ENCODE measurements at regions not wholly inside any gene's neighbourhood (a gene's known extent, or its start where the extent isn't known, plus 50 kb on each side); places are given as distances from the start of the nearest gene placed in this dataset.

- Histone ChIP-seq H3K4me2 (ENCODE audit: low read length) (no peak overlapping the region), H3K27me3 (ENCODE audit: insufficient read depth, low read length) (no peaks in the 10 kb centered on the region), H3K4me3 (ENCODE audit: insufficient read depth, low read depth, low read length) (no peak overlapping the region), H3K36me3 (ENCODE audit: insufficient read depth, low read length) (no peaks in the 10 kb centered on the region), H2AFZ (ENCODE audit: low read depth, low read length) (no peak overlapping the region), H3K79me2 (ENCODE audit: insufficient read depth, low read length) (no peaks in the 10 kb centered on the region), H3K27ac (ENCODE audit: low read depth, low read length) (no peak overlapping the region), H3K9ac (ENCODE audit: low read length) (no peak overlapping the region), H4K20me1 (ENCODE audit: insufficient read depth, low read length) (no peaks in the 10 kb centered on the region), H3K4me1 (ENCODE audit: insufficient read depth, low read length) (no peaks in the 10 kb centered on the region), H3K9me3 (ENCODE audit: insufficient read depth, low read depth, low read length) (no peaks in the 10 kb centered on the region)
- TF ChIP-seq, protein P1, sequence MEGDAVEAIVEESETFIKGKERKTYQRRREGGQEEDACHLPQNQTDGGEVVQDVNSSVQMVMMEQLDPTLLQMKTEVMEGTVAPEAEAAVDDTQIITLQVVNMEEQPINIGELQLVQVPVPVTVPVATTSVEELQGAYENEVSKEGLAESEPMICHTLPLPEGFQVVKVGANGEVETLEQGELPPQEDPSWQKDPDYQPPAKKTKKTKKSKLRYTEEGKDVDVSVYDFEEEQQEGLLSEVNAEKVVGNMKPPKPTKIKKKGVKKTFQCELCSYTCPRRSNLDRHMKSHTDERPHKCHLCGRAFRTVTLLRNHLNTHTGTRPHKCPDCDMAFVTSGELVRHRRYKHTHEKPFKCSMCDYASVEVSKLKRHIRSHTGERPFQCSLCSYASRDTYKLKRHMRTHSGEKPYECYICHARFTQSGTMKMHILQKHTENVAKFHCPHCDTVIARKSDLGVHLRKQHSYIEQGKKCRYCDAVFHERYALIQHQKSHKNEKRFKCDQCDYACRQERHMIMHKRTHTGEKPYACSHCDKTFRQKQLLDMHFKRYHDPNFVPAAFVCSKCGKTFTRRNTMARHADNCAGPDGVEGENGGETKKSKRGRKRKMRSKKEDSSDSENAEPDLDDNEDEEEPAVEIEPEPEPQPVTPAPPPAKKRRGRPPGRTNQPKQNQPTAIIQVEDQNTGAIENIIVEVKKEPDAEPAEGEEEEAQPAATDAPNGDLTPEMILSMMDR (IDR thresholded peaks at IDR 0.05; ENCODE audit: insufficient read depth, low read depth, low read length), result no peak
- TF ChIP-seq EZH2 (IDR thresholded peaks at IDR 0.05; ENCODE audit: insufficient read depth, low read length), result no peak
- Mint-ChIP-seq H3K36me3 (ENCODE audit: low read depth, unreplicated experiment) (no peaks in the 10 kb centered on the region), H3K27me3 (ENCODE audit: low read depth, unreplicated experiment) (no peaks in the 10 kb centered on the region), H3K27ac (ENCODE audit: unreplicated experiment) (no peak overlapping the region), H3K4me3 (ENCODE audit: unreplicated experiment) (no peak overlapping the region), H3K9me3 (ENCODE audit: unreplicated experiment) (no peaks in the 10 kb centered on the region), H3K4me1 (ENCODE audit: low read depth, unreplicated experiment) (no peaks in the 10 kb centered on the region)
- DNase-seq (ENCODE audit: low read depth), result no peak
- no peak for FAIRE-seq
Observed at GRCh38 chrX:42627891-42628290, 150.1 kb downstream of the PPP1R2C start.

- Mint-ChIP-seq H3K9me3 (ENCODE audit: unreplicated experiment) (no peaks in the 10 kb centered on the region), H3K4me3 (ENCODE audit: unreplicated experiment) (no peak overlapping the region), H3K36me3 (ENCODE audit: low read depth, unreplicated experiment) (no peaks in the 10 kb centered on the region), H3K27me3 (ENCODE audit: low read depth, unreplicated experiment) (no peaks in the 10 kb centered on the region), H3K4me1 (ENCODE audit: low read depth, unreplicated experiment) (no peaks in the 10 kb centered on the region), H3K27ac (ENCODE audit: unreplicated experiment) (no peak overlapping the region)
- H3K36me3 ChIP-seq (ENCODE audit: insufficient read depth, low read length), result no peaks in the 10 kb centered on the region
- no peaks in the 10 kb centered on the region for H3K4me1 ChIP-seq (ENCODE audit: insufficient read depth, low read length)
- FAIRE-seq (no peak), DNase-seq (ENCODE audit: low read depth) (no peak)
- no peaks in the 10 kb centered on the region for H3K79me2 ChIP-seq (ENCODE audit: insufficient read depth, low read length)
- H3K9me3 ChIP-seq (ENCODE audit: insufficient read depth, low read depth, low read length), result no peaks in the 10 kb centered on the region
- H3K27ac ChIP-seq (ENCODE audit: low read depth, low read length), result no peak overlapping the region
- no peak overlapping the region for H3K4me2 ChIP-seq (ENCODE audit: low read length)
- H3K9ac ChIP-seq (ENCODE audit: low read length), result no peak overlapping the region
- no peaks in the 10 kb centered on the region for H3K27me3 ChIP-seq (ENCODE audit: insufficient read depth, low read length)
- H4K20me1 ChIP-seq (ENCODE audit: insufficient read depth, low read length), result no peaks in the 10 kb centered on the region
- TF ChIP-seq, protein P1 (IDR thresholded peaks at IDR 0.05; ENCODE audit: insufficient read depth, low read depth, low read length), result no peak
- no peak for TF ChIP-seq EZH2 (IDR thresholded peaks at IDR 0.05; ENCODE audit: insufficient read depth, low read length)
- H2AFZ ChIP-seq (ENCODE audit: low read depth, low read length), result no peak overlapping the region
- no peak overlapping the region for H3K4me3 ChIP-seq (ENCODE audit: insufficient read depth, low read depth, low read length)
Observed at GRCh38 chrX:42624524-42624923, 153.4 kb downstream of the PPP1R2C start.

- Mint-ChIP-seq H3K27me3 (ENCODE audit: low read depth, unreplicated experiment) (no peaks in the 10 kb centered on the region), H3K36me3 (ENCODE audit: low read depth, unreplicated experiment) (no peaks in the 10 kb centered on the region), H3K27ac (ENCODE audit: unreplicated experiment) (no peak overlapping the region), H3K4me3 (ENCODE audit: unreplicated experiment) (no peak overlapping the region), H3K4me1 (ENCODE audit: low read depth, unreplicated experiment) (no peaks in the 10 kb centered on the region), H3K9me3 (ENCODE audit: unreplicated experiment) (no peaks in the 10 kb centered on the region)
- no peak overlapping the region for H3K4me2 ChIP-seq (ENCODE audit: low read length)
- no peak overlapping the region for H3K27ac ChIP-seq (ENCODE audit: low read depth, low read length)
- no peak overlapping the region for H3K9ac ChIP-seq (ENCODE audit: low read length)
- no peak overlapping the region for H2AFZ ChIP-seq (ENCODE audit: low read depth, low read length)
- DNase-seq (ENCODE audit: low read depth), result no peak
- TF ChIP-seq EZH2 (IDR thresholded peaks at IDR 0.05; ENCODE audit: insufficient read depth, low read length), result no peak
- TF ChIP-seq, protein P1 (IDR thresholded peaks at IDR 0.05; ENCODE audit: insufficient read depth, low read depth, low read length), result no peak
- no peaks in the 10 kb centered on the region for H3K27me3 ChIP-seq (ENCODE audit: insufficient read depth, low read length)
- no peaks in the 10 kb centered on the region for H3K79me2 ChIP-seq (ENCODE audit: insufficient read depth, low read length)
- FAIRE-seq, result peak; percentile 9
- H4K20me1 ChIP-seq (ENCODE audit: insufficient read depth, low read length), result no peaks in the 10 kb centered on the region
- H3K4me3 ChIP-seq (ENCODE audit: insufficient read depth, low read depth, low read length), result no peak overlapping the region
- no peaks in the 10 kb centered on the region for H3K36me3 ChIP-seq (ENCODE audit: insufficient read depth, low read length)
- H3K4me1 ChIP-seq (ENCODE audit: insufficient read depth, low read length), result no peaks in the 10 kb centered on the region
- no peaks in the 10 kb centered on the region for H3K9me3 ChIP-seq (ENCODE audit: insufficient read depth, low read depth, low read length)
Observed at GRCh38 chrX:42619068-42619467, 158.9 kb downstream of the PPP1R2C start.
